ENCODE measurements at regions not wholly inside any gene's neighbourhood (a gene's known extent, or its start where the extent isn't known, plus 50 kb on each side); places are given as distances from the start of the nearest gene placed in this dataset.

- no peaks in the 10 kb centered on the region for H3K27me3 ChIP-seq (ENCODE audit: insufficient read depth, low read length)
- H3K14ac ChIP-seq (ENCODE audit: insufficient read depth, low read length) = no peak overlapping the region
- H4K8ac ChIP-seq (replicated peaks; ENCODE audit: insufficient read length, low read depth, low read length) = no peak overlapping the region
- Mint-ChIP-seq H3K4me3 (no peak overlapping the region), H3K27ac (no peak overlapping the region), H3K36me3 (ENCODE audit: insufficient read depth in 1 of 3, low read depth in 3 of 3) (peaks cover 0 to 3% (median 3%) of the 10 kb centered on the region in 3 experiments; a peak in 1 of 7 replicates), H3K27me3 (ENCODE audit: low read depth) (no peaks in the 10 kb centered on the region), H3K4me1 (peaks cover 21 to 29% of the 10 kb centered on the region in 2 experiments), H3K9me3 (peaks cover 0 to 3% of the 10 kb centered on the region in 2 experiments; a peak in 3 of 5 replicates)
- H4K91ac ChIP-seq (ENCODE audit: insufficient read length, low read depth, low read length) = no peak overlapping the region
- H3K4me1 ChIP-seq (ENCODE audit: insufficient read depth, low read length) = no peaks in the 10 kb centered on the region; the same call in 1 of the 2 replicates
- H3K18ac ChIP-seq (ENCODE audit: insufficient read length, low read depth, low read length) = no peak overlapping the region
- no peak overlapping the region for H2AK5ac ChIP-seq (ENCODE audit: insufficient read length, low read length)
- no peaks in the 10 kb centered on the region for H3K23me2 ChIP-seq (ENCODE audit: insufficient read length, low read depth, low read length, poor library complexity, severe bottlenecking)
- H2BK15ac ChIP-seq (ENCODE audit: low read depth, low read length) = no peak overlapping the region
- no peak overlapping the region for H3K9ac ChIP-seq (ENCODE audit: extremely low read depth, insufficient read length, low read length)
- no peak overlapping the region for H2BK20ac ChIP-seq (ENCODE audit: low read depth, low read length, poor library complexity, severe bottlenecking)
- H4K20me1 ChIP-seq (ENCODE audit: control insufficient read depth, insufficient read depth, insufficient read length) = no peaks in the 10 kb centered on the region
- no peak overlapping the region for H3K23ac ChIP-seq (ENCODE audit: insufficient read length, low read depth, low read length)
- no peak overlapping the region for H3K56ac ChIP-seq (ENCODE audit: insufficient read length, low read depth, low read length)
- TF ChIP-seq CTCF (conservative IDR thresholded peaks at IDR 0.05) = no peak
- H2AFZ ChIP-seq (ENCODE audit: low read length) = no peak overlapping the region
- no peaks in the 10 kb centered on the region for H3K79me1 ChIP-seq (ENCODE audit: insufficient read depth, low read depth, low read length, poor library complexity, severe bottlenecking)
- H3T11ph ChIP-seq (ENCODE audit: low read length) = no peak overlapping the region
- H3K4ac ChIP-seq (ENCODE audit: low read depth, low read length) = no peak overlapping the region
- no peak overlapping the region for H3K4me2 ChIP-seq (ENCODE audit: insufficient read depth, insufficient read length, low read length)
- no peak overlapping the region for H2BK12ac ChIP-seq (ENCODE audit: insufficient read length, low read depth, low read length)
- H2BK120ac ChIP-seq (ENCODE audit: low read depth, low read length, poor library complexity, severe bottlenecking) = no peak overlapping the region
- no peak for DNase-seq
- no peak overlapping the region for H3K27ac ChIP-seq (ENCODE audit: insufficient read length, low read depth, low read length)
- H3K9me3 ChIP-seq (ENCODE audit: control insufficient read depth, low read depth, low read length) = no peaks in the 10 kb centered on the region
- H2BK5ac ChIP-seq (ENCODE audit: insufficient read length, low read length) = no peak overlapping the region
- no peaks in the 10 kb centered on the region for H3K79me2 ChIP-seq (ENCODE audit: insufficient read depth, low read length)
- no peak overlapping the region for H4K5ac ChIP-seq (ENCODE audit: insufficient read length, low read depth, low read length)
These were observed 62.6 kb upstream of the PRSS23 start for GRCh38 chr11:86737737-86738136.
